Gastrocnemius medialis (tissue), 4 donors: ENCODE measurements at regions not wholly inside any gene's neighbourhood (a gene's known extent, or its start where the extent isn't known, plus 50 kb on each side); places are given as distances from the start of the nearest gene placed in this dataset.

ENCODE experiments used
- POLR2A ChIP-seq, 2 donors: fragments of 450-650 bp; IDR thresholded peaks; one replicate each; pipeline ENCODE4 v1.6.1; 2017; ENCODE audit warnings: antibody characterized with exemption in 2 of 2, mild to moderate bottlenecking in 2 of 2, moderate library complexity in 2 of 2
- TF ChIP-seq, protein P1 (sequence below), 5 experiments: fragments of 450-650 bp in 3 of 5; fragments of 200-600 bp in 2 of 5; sonication (generic) in 2 of 5; IDR thresholded peaks in 4 of 5; conservative IDR thresholded peaks in 1 of 5; 1 replicate in 4 of 5; 2 replicates in 1 of 5; pipeline ENCODE4 v1.5.1; 2016 to 2019; ENCODE audit warnings: antibody characterized with exemption in 5 of 5, mild to moderate bottlenecking in 3 of 5, moderate library complexity in 3 of 5

- TF ChIP-seq, protein P1, sequence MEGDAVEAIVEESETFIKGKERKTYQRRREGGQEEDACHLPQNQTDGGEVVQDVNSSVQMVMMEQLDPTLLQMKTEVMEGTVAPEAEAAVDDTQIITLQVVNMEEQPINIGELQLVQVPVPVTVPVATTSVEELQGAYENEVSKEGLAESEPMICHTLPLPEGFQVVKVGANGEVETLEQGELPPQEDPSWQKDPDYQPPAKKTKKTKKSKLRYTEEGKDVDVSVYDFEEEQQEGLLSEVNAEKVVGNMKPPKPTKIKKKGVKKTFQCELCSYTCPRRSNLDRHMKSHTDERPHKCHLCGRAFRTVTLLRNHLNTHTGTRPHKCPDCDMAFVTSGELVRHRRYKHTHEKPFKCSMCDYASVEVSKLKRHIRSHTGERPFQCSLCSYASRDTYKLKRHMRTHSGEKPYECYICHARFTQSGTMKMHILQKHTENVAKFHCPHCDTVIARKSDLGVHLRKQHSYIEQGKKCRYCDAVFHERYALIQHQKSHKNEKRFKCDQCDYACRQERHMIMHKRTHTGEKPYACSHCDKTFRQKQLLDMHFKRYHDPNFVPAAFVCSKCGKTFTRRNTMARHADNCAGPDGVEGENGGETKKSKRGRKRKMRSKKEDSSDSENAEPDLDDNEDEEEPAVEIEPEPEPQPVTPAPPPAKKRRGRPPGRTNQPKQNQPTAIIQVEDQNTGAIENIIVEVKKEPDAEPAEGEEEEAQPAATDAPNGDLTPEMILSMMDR (IDR thresholded peaks at IDR 0.05 in 4 of 5, conservative IDR thresholded peaks at IDR 0.05 in 1 of 5): no peak
- no peak for TF ChIP-seq POLR2A (IDR thresholded peaks at IDR 0.05)
These were observed 61.3 kb upstream of the SLC6A6 start for GRCh38 chr3:14340960-14341708.
